ENCODE measurements at regions not wholly inside any gene's neighbourhood (a gene's known extent, or its start where the extent isn't known, plus 50 kb on each side); places are given as distances from the start of the nearest gene placed in this dataset.

DNA sequence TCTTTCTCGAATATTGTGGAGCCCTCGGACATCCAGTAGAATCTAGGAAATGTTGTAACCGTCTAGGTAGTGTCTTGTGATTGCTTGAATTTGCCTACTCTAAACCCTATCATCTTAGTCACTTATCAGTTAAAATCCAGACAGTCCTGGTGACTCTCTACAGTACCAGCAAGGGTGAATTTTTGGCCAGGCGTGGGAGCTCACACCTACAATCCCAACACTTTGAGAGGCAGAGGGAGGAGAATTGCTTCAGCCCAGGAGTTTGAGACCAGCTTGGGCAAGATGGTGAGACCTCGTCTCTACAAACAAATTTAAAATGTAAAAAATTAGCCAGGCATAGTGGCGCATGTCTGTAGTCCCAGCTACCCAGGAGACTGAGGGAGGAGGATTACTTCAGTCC lies 230.9 kb downstream of the CHRM3 start:
- H3K79me1 ChIP-seq (ENCODE audit: low read depth, low read length), result no peaks in the 10 kb centered on the region
- no peak overlapping the region for H2BK12ac ChIP-seq (ENCODE audit: low read depth, low read length)
- H3K27me3 ChIP-seq (replicated peaks in 1 of 4; ENCODE audit: control insufficient read depth in 3 of 4, extremely low read depth in 1 of 4, insufficient read depth in 3 of 4, low read length in 3 of 4), result no peaks in the 10 kb centered on the region
- H3K4ac ChIP-seq (replicated peaks; ENCODE audit: insufficient read length, low read depth, low read length), result no peak overlapping the region
- H4K8ac ChIP-seq (ENCODE audit: extremely low read depth, insufficient read depth, low read length), result no peak overlapping the region
- 90% methylated on average over 6 of the region's 6 CpGs; no CpG with 5 or more reads in 1 of the 2 experiments for WGBS, 2 experiments (ENCODE audit: extremely low coverage in 1 of 2, insufficient coverage in 1 of 2, insufficient read length in 1 of 2, insufficient replicate concordance in 2 of 2, low coverage in 1 of 2, low lambda C conversion rate in 2 of 2, missing lambda C conversion rate in 1 of 2)
- no peak overlapping the region for H2BK15ac ChIP-seq (ENCODE audit: low read length)
- H3K18ac ChIP-seq (ENCODE audit: extremely low read depth, low read length), result no peak overlapping the region
- H3K36me3 ChIP-seq (ENCODE audit: control insufficient read depth in 2 of 4, insufficient read depth in 4 of 4, low read length in 3 of 4), result no peaks in the 10 kb centered on the region
- H3K9me3 ChIP-seq (ENCODE audit: insufficient read depth in 2 of 2, low read depth in 1 of 2, low read length in 1 of 2), result peaks cover 4 to 5% of the 10 kb centered on the region in 2 experiments; a peak in 1 of 4 replicates
- H2BK5ac ChIP-seq (ENCODE audit: low read depth, low read length), result no peak overlapping the region
- no peak overlapping the region for H2BK120ac ChIP-seq (replicated peaks; ENCODE audit: low read depth, low read length)
- no peak overlapping the region for H2AFZ ChIP-seq (ENCODE audit: low read length)
- no peak overlapping the region for H3K4me3 ChIP-seq (ENCODE audit: extremely low read depth in 1 of 4, insufficient read depth in 2 of 4, low read depth in 3 of 4, low read length in 4 of 4)
- H2AK5ac ChIP-seq (ENCODE audit: low read depth, low read length), result no peak overlapping the region
- no peak overlapping the region for H3K27ac ChIP-seq (ENCODE audit: low read depth, low read length)
- POLR2A ChIA-PET (ENCODE audit: partially characterized antibody), result no interaction called here
- H4K5ac ChIP-seq (ENCODE audit: insufficient read length, low read depth, low read length), result no peak overlapping the region
- no peaks in the 10 kb centered on the region for H4K20me1 ChIP-seq (replicated peaks in 1 of 2; ENCODE audit: control insufficient read depth in 1 of 2, insufficient read depth in 2 of 2, low read length in 2 of 2)
- no peak for DNase-seq (ENCODE audit: low read depth in 1 of 2, low spot score in 2 of 2)
- no peak for FAIRE-seq
- CTCF ChIA-PET (ENCODE audit: partially characterized antibody), result no interaction called here
- no peaks in the 10 kb centered on the region for H3K79me2 ChIP-seq (ENCODE audit: control insufficient read depth in 1 of 2, insufficient read depth in 2 of 2, low read length in 2 of 2)
- H3K4me1 ChIP-seq (replicated peaks in 1 of 4; ENCODE audit: control insufficient read depth in 3 of 4, insufficient read depth in 4 of 4, low read length in 3 of 4), result peaks cover 0 to 6% (median 2%) of the 10 kb centered on the region in 4 experiments; a peak in 2 of 7 replicates
- H3K23ac ChIP-seq (ENCODE audit: insufficient read length), result no peak overlapping the region
- H2BK20ac ChIP-seq (ENCODE audit: low read length), result no peak overlapping the region
- no peak overlapping the region for H3K9ac ChIP-seq (replicated peaks in 1 of 4; ENCODE audit: extremely low read depth in 1 of 4, low read depth in 3 of 4, low read length in 3 of 4)
- H4K91ac ChIP-seq (replicated peaks; ENCODE audit: insufficient read length, low read length), result no peak overlapping the region
- H3K14ac ChIP-seq (ENCODE audit: insufficient read length), result no peak overlapping the region
- no peak overlapping the region for H3K56ac ChIP-seq (replicated peaks; ENCODE audit: insufficient read length, low read depth, low read length)
- no peaks in the 10 kb centered on the region for H3K23me2 ChIP-seq (ENCODE audit: low read depth, low read length)
- H3K4me2 ChIP-seq (ENCODE audit: insufficient read depth in 1 of 2, low read depth in 2 of 2, low read length in 2 of 2), result no peak overlapping the region
- no peak for TF ChIP-seq SP2 (IDR thresholded peaks at IDR 0.05; ENCODE audit: low read length)

Data from H1 (cell line).